HFFc6 (cell line): ENCODE measurements at regions not wholly inside any gene's neighbourhood (a gene's known extent, or its start where the extent isn't known, plus 50 kb on each side); places are given as distances from the start of the nearest gene placed in this dataset.

Source experiments
- DNase-seq: peaks from one replicate; pipeline ENCODE4 v3.0.0-alpha.2; 2018
- H3K27ac Mint-ChIP-seq: 2 replicates; pipeline ENCODE4 v1.8.0; 2020; ENCODE audit warnings: mild to moderate bottlenecking, mixed read lengths
- H3K27me3 Mint-ChIP-seq: 2 replicates; pipeline ENCODE4 v1.8.0; 2021; ENCODE audit warnings: mild to moderate bottlenecking, moderate library complexity, mixed read lengths; ENCODE audit not compliant: insufficient read depth
- H3K36me3 Mint-ChIP-seq: 2 replicates; pipeline ENCODE4 v1.8.0; 2021; ENCODE audit warnings: low read depth, mixed read lengths
- H3K4me1 Mint-ChIP-seq: 2 replicates; pipeline ENCODE4 v1.8.0; 2020; ENCODE audit warnings: low read depth, mixed read lengths
- H3K4me3 Mint-ChIP-seq: 2 replicates; pipeline ENCODE4 v1.8.0; 2020; ENCODE audit warnings: mild to moderate bottlenecking, moderate library complexity, mixed read lengths
- H3K9me3 Mint-ChIP-seq: 2 replicates; pipeline ENCODE4 v1.8.0; 2020; ENCODE audit warnings: mild to moderate bottlenecking, mixed read lengths
- CTCF ChIP-seq: fragments of 200-600 bp; sonication (generic); IDR thresholded peaks from 2 replicates; pipeline ENCODE4 v1.5.0; 2021; ENCODE audit warnings: antibody characterized with exemption, mild to moderate bottlenecking

GRCh38 chr13:60787083-60787482 is 390.1 kb downstream of the TDRD3 start:
- Mint-ChIP-seq H3K4me3 (no peak overlapping the region), H3K9me3 (peaks cover 13% of the 10 kb centered on the region; the same call in 1 of the 2 replicates), H3K4me1 (no peaks in the 10 kb centered on the region), H3K27me3 (no peaks in the 10 kb centered on the region), H3K36me3 (no peaks in the 10 kb centered on the region), H3K27ac (no peak overlapping the region)
- no peak for DNase-seq
- TF ChIP-seq CTCF, result no peak

- TF ChIP-seq CTCF, result no peak
- Mint-ChIP-seq H3K9me3 (peaks cover 45% of the 10 kb centered on the region), H3K27ac (no peak overlapping the region), H3K4me3 (no peak overlapping the region), H3K36me3 (no peaks in the 10 kb centered on the region), H3K27me3 (no peaks in the 10 kb centered on the region), H3K4me1 (no peaks in the 10 kb centered on the region)
- DNase-seq, result no peak
Observed at GRCh38 chr13:60772726-60773125, 375.7 kb downstream of the TDRD3 start.

GRCh38 chr13:60765700-60766411 is 368.8 kb downstream of the TDRD3 start:
- no peak overlapping the region for H3K27ac Mint-ChIP-seq

GRCh38 chr13:60759499-60759898 is 362.5 kb downstream of the TDRD3 start:
- TF ChIP-seq CTCF, result no peak
- Mint-ChIP-seq H3K27me3 (no peaks in the 10 kb centered on the region), H3K4me3 (no peak overlapping the region), H3K9me3 (peaks cover 44% of the 10 kb centered on the region), H3K4me1 (no peaks in the 10 kb centered on the region), H3K36me3 (no peaks in the 10 kb centered on the region), H3K27ac (no peak overlapping the region)
- no peak for DNase-seq

More at GRCh38 chr13:60765700-60766411, 368.8 kb downstream of the TDRD3 start:
- Mint-ChIP-seq H3K9me3 (peaks cover 33% of the 10 kb centered on the region), H3K4me3 (no peak overlapping the region), H3K4me1 (no peaks in the 10 kb centered on the region), H3K27me3 (no peaks in the 10 kb centered on the region), H3K36me3 (no peaks in the 10 kb centered on the region)
- DNase-seq, result no peak
- TF ChIP-seq CTCF, result no peak

GRCh38 chr13:60758637-60759036 is 361.6 kb downstream of the TDRD3 start:
- H3K36me3 Mint-ChIP-seq, result no peaks in the 10 kb centered on the region; the same call in 1 of the 2 replicates

More at GRCh38 chr13:60758637-60759036, 361.6 kb downstream of the TDRD3 start:
- Mint-ChIP-seq H3K9me3 (peaks cover 51% of the 10 kb centered on the region), H3K27ac (no peak overlapping the region), H3K4me1 (no peaks in the 10 kb centered on the region), H3K27me3 (no peaks in the 10 kb centered on the region), H3K4me3 (no peak overlapping the region)
- DNase-seq, result no peak
- no peak for TF ChIP-seq CTCF
